Ammon's horn (tissue), 1 donor: ENCODE measurements at regions not wholly inside any gene's neighbourhood (a gene's known extent, or its start where the extent isn't known, plus 50 kb on each side); places are given as distances from the start of the nearest gene placed in this dataset.
A peak's percentile ranks its signal among the peaks of the same experiment; 100 is the strongest.

Experiments
- DNase-seq: peaks from one replicate; pipeline ENCODE4 v3.0.0-alpha.2; 2016; ENCODE audit warnings: low spot score

- no peak for DNase-seq
Observed at GRCh38 chr13:109884462-109884861, 98.1 kb upstream of the IRS2 start.

- DNase-seq = no peak
Observed at GRCh38 chr13:109883181-109884180, 97.1 kb upstream of the IRS2 start.

GRCh38 chr13:109881961-109882558 is 95.7 kb upstream of the IRS2 start:
- DNase-seq = no peak

GRCh38 chr13:109881347-109881725 is 95.0 kb upstream of the IRS2 start:
- no peak for DNase-seq

GRCh38 chr13:109880371-109881346 is 94.3 kb upstream of the IRS2 start:
- no peak for DNase-seq

- DNase-seq = no peak
Observed at GRCh38 chr13:109879338-109879737, 93.0 kb upstream of the IRS2 start.

GRCh38 chr13:109877809-109878208 is 91.4 kb upstream of the IRS2 start:
- no peak for DNase-seq

GRCh38 chr13:109875746-109876145 is 89.4 kb upstream of the IRS2 start:
- DNase-seq = no peak

- DNase-seq = no peak
Observed at GRCh38 chr13:109874484-109875454, 88.4 kb upstream of the IRS2 start.

GRCh38 chr13:109873351-109874123 is 87.2 kb upstream of the IRS2 start:
- DNase-seq = no peak

- no peak for DNase-seq
Observed at GRCh38 chr13:109872864-109873263, 86.5 kb upstream of the IRS2 start.

GRCh38 chr13:109870696-109871370 is 84.5 kb upstream of the IRS2 start:
- DNase-seq = no peak

- no peak for DNase-seq
Observed at GRCh38 chr13:109870274-109870673, 83.9 kb upstream of the IRS2 start.

- DNase-seq = peak; percentile 72
Observed at GRCh38 chr13:109869312-109870237, 83.2 kb upstream of the IRS2 start.

GRCh38 chr13:109868578-109869311 is 82.4 kb upstream of the IRS2 start:
- DNase-seq = no peak

- DNase-seq = no peak
Observed at GRCh38 chr13:109867766-109868165, 81.4 kb upstream of the IRS2 start.

GRCh38 chr13:109862627-109863026 is 76.2 kb upstream of the IRS2 start:
- no peak for DNase-seq

GRCh38 chr13:109859898-109860297 is 73.5 kb upstream of the IRS2 start:
- DNase-seq = no peak
